SK-N-SH (cell line): ENCODE measurements at regions not wholly inside any gene's neighbourhood (a gene's known extent, or its start where the extent isn't known, plus 50 kb on each side); places are given as distances from the start of the nearest gene placed in this dataset.

ENCODE experiments used
- CTCF ChIA-PET: fragments of 300-600, 350-600 bp; formaldehyde crosslinking; extraction: SDS; loops from one replicate; lab custom pipeline; 2021; lab: Yijun Ruan, JAX
- POLR2A ChIA-PET: fragments of 350-600 bp; sonication (Branson Sonifier 250); formaldehyde crosslinking; extraction: SDS; loops from one replicate; lab custom pipeline; 2020; ENCODE audit warnings: antibody characterized with exemption, inconsistent platforms; lab: Yijun Ruan, JAX
- DNase-seq: peaks from one replicate; pipeline ENCODE4 v3.0.0; 2012
- H2AFZ ChIP-seq: fragments of 200-600 bp; sonication (generic); 2 replicates; pipeline ENCODE4 v1.8.1; 2016; ENCODE audit warnings: antibody characterized with exemption, mild to moderate bottlenecking, low read depth
- H3F3A ChIP-seq: fragments of 200-600 bp; sonication (generic); replicated peaks from 2 replicates; pipeline ENCODE3; 2016; ENCODE audit warnings: antibody characterized with exemption, mild to moderate bottlenecking; ENCODE audit not compliant: insufficient read depth
- H3K27ac ChIP-seq, 2 experiments: fragments of 200-500 bp in 1 of 2; fragments of 200-600 bp in 1 of 2; sonication (Bioruptor generic) in 1 of 2; sonication (generic), shearing (Covaris generic) in 1 of 2; 2 replicates each; pipeline versions ENCODE4 v1.5.1 to v1.6.1; 2014 to 2016; ENCODE audit warnings: low read depth in 2 of 2, inconsistent platforms in 1 of 2, low read length in 1 of 2, mild to moderate bottlenecking in 1 of 2, mixed read lengths in 1 of 2
- H3K27me3 ChIP-seq: fragments of 200-600 bp; sonication (generic), shearing (Covaris generic); 2 replicates; pipeline ENCODE4 v1.6.1; 2016; ENCODE audit warnings: mixed run types; ENCODE audit not compliant: insufficient read depth
- H3K36me3 ChIP-seq, 2 experiments: fragments of 200-500 bp in 1 of 2; fragments of 200-600 bp in 1 of 2; sonication (Bioruptor generic) in 1 of 2; sonication (generic) in 1 of 2; replicated peaks in 1 of 2; 2 replicates each; pipeline versions ENCODE3 to v1.5.1; 2014 to 2016; ENCODE audit warnings: low read length in 1 of 2, mild to moderate bottlenecking in 1 of 2; ENCODE audit not compliant: insufficient read depth in 2 of 2, control insufficient read depth in 1 of 2
- H3K4me1 ChIP-seq, 2 experiments: fragments of 200-500 bp in 1 of 2; fragments of 200-600 bp in 1 of 2; sonication (Bioruptor generic) in 1 of 2; sonication (generic), shearing (Covaris generic) in 1 of 2; 2 replicates each; pipeline versions ENCODE4 v1.5.1 to v1.6.1; 2014 to 2016; ENCODE audit warnings: low read depth in 1 of 2, low read length in 1 of 2, mixed run types in 1 of 2; ENCODE audit not compliant: insufficient read depth in 2 of 2, control insufficient read depth in 1 of 2
- H3K4me2 ChIP-seq: fragments of 200-600 bp; sonication (generic), shearing (Covaris generic); 2 replicates; pipeline ENCODE4 v1.6.1; 2017; ENCODE audit warnings: mixed run types
- H3K4me3 ChIP-seq, 2 experiments: fragments of 200-500 bp in 1 of 2; fragments of 200-600 bp in 1 of 2; sonication (Bioruptor generic) in 1 of 2; sonication (generic), shearing (Covaris generic) in 1 of 2; 2 replicates each; pipeline versions ENCODE4 v1.5.1 to v1.8.1; 2014 to 2016; ENCODE audit warnings: low read depth in 2 of 2, inconsistent platforms in 1 of 2, low read length in 1 of 2, mild to moderate bottlenecking in 1 of 2, mixed read lengths in 1 of 2, moderate library complexity in 1 of 2
- H3K79me2 ChIP-seq: fragments of 200-600 bp; sonication (generic); 2 replicates; pipeline ENCODE4 v1.8.1; 2017; ENCODE audit warnings: mild to moderate bottlenecking; ENCODE audit not compliant: insufficient read depth
- H3K9ac ChIP-seq: fragments of 200-600 bp; sonication (generic); 2 replicates; pipeline ENCODE4 v1.6.1; 2017; ENCODE audit warnings: mixed run types
- H3K9me2 ChIP-seq: fragments of 200-600 bp; sonication (generic); 2 replicates; pipeline ENCODE4 v1.6.1; 2017; ENCODE audit warnings: mixed run types
- H3K9me3 ChIP-seq: fragments of 200-600 bp; sonication (generic); 2 replicates; pipeline ENCODE4 v1.6.1; 2017; ENCODE audit warnings: mixed run types, mild to moderate bottlenecking, moderate library complexity
- H4K20me1 ChIP-seq: fragments of 200-600 bp; sonication (generic); 2 replicates; pipeline ENCODE4 v1.6.1; 2017; ENCODE audit warnings: mild to moderate bottlenecking, mixed run types; ENCODE audit not compliant: insufficient read depth
- CTCF ChIP-seq: fragments of 200-600 bp; sonication (generic); IDR thresholded peaks from 2 replicates; pipeline ENCODE4 v1.6.1; 2017; ENCODE audit warnings: antibody characterized with exemption, mild to moderate bottlenecking, moderate library complexity
- EP300 ChIP-seq, 2 experiments: IDR thresholded peaks; 2 replicates each; pipeline versions ENCODE4 v1.4.0 to v1.6.1; 2012; ENCODE audit warnings: borderline replicate concordance in 1 of 2, low read depth in 1 of 2, low read length in 1 of 2
- EZH2phosphoT487 ChIP-seq: fragments of 200-600 bp; sonication (generic); IDR thresholded peaks from 2 replicates; pipeline ENCODE4 v1.6.1; 2017; ENCODE audit warnings: low read depth, mixed run types, mild to moderate bottlenecking, antibody characterized with exemption, moderate library complexity, borderline replicate concordance
- FOSL2 ChIP-seq: IDR thresholded peaks from 2 replicates; pipeline ENCODE4 v1.4.0; 2012; ENCODE audit warnings: low read depth, mild to moderate bottlenecking, moderate library complexity, borderline replicate concordance
- FOXJ3 ChIP-seq: sonication (generic); formaldehyde crosslinking; IDR thresholded peaks from 2 replicates; pipeline ENCODE4 v1.5.1; 2020; ENCODE audit warnings: mild to moderate bottlenecking, missing genetic modification reagents
- IRF3 ChIP-seq: fragments of 150-350 bp; IDR thresholded peaks from 2 replicates; pipeline ENCODE4 v1.6.1; 2016; ENCODE audit warnings: mild to moderate bottlenecking, low read depth, low read length
- JUND ChIP-seq: IDR thresholded peaks from 2 replicates; pipeline ENCODE4 v1.4.0; 2012
- NFIC ChIP-seq: IDR thresholded peaks from 2 replicates; pipeline ENCODE4 v1.4.0; 2012; ENCODE audit warnings: borderline replicate concordance
- RAD21 ChIP-seq: IDR thresholded peaks from 2 replicates; pipeline ENCODE4 v1.6.1; 2012; ENCODE audit warnings: mild to moderate bottlenecking, low read length
- RFX5 ChIP-seq: IDR thresholded peaks from 2 replicates; pipeline ENCODE4 v1.6.1; 2012; ENCODE audit warnings: mild to moderate bottlenecking, improper control_type of control experiment, low read length
- SIN3A ChIP-seq: IDR thresholded peaks from 2 replicates; pipeline ENCODE4 v1.6.1; 2012; ENCODE audit warnings: low read depth, mild to moderate bottlenecking, low read length, moderate library complexity, borderline replicate concordance
- SMC3 ChIP-seq: IDR thresholded peaks from 2 replicates; pipeline ENCODE4 v1.6.1; 2012; ENCODE audit warnings: low read depth, low read length, improper control_type of control experiment
- TAF1 ChIP-seq: IDR thresholded peaks from 2 replicates; pipeline ENCODE4 v1.6.1; 2012; ENCODE audit warnings: low read depth, mild to moderate bottlenecking, low read length, moderate library complexity, borderline replicate concordance
- USF1 ChIP-seq: IDR thresholded peaks from 2 replicates; pipeline ENCODE4 v1.4.0; 2012; ENCODE audit warnings: low read depth, borderline replicate concordance
- YY1 ChIP-seq: IDR thresholded peaks from 2 replicates; pipeline ENCODE4 v1.4.0; 2012; ENCODE audit warnings: low read depth, mild to moderate bottlenecking
- WGBS: methylation state at CpG from one replicate; pipeline ENCODE4 v1.1.6; 2017; ENCODE audit warnings: low lambda C conversion rate; 5-methylcytosine and 5-hydroxymethylcytosine counted together

- Histone ChIP-seq H3K36me3 (no peaks in the 10 kb centered on the region), H3K4me3 (no peak overlapping the region), H3K9me2 (no peaks in the 10 kb centered on the region), H3K79me2 (no peaks in the 10 kb centered on the region), H3K4me1 (no peaks in the 10 kb centered on the region), H3F3A (no peaks in the 10 kb centered on the region), H4K20me1 (no peaks in the 10 kb centered on the region), H3K27ac (no peak overlapping the region), H3K4me2 (no peak overlapping the region), H3K9me3 (no peaks in the 10 kb centered on the region), H2AFZ (no peak overlapping the region), H3K27me3 (0 out of 2 replicates have a peak, but pooled peaks cover 4% of the 10 kb centered on the region), H3K9ac (no peak overlapping the region)
- DNase-seq = no peak
- POLR2A ChIA-PET = no interaction called here
- 4% methylated on average over 2 of the region's 2 CpGs for WGBS
- CTCF ChIA-PET = no interaction called here
- no peak for TF ChIP-seq SMC3
- TF ChIP-seq RAD21 = no peak
- no peak for TF ChIP-seq TAF1
- TF ChIP-seq USF1 = no peak
- TF ChIP-seq IRF3 = no peak
- no peak for TF ChIP-seq EP300 (IDR thresholded peaks at IDR 0.05; ENCODE audit: borderline replicate concordance in 1 of 2, low read depth in 1 of 2, low read length in 1 of 2)
- no peak for TF ChIP-seq EZH2phosphoT487
- TF ChIP-seq YY1 = no peak
- no peak for TF ChIP-seq FOSL2
- no peak for TF ChIP-seq FOXJ3 (CRISPR knock-in tag)
- no peak for TF ChIP-seq RFX5
- no peak for TF ChIP-seq NFIC
- TF ChIP-seq JUND = no peak
These were observed 445.7 kb downstream of the DAD1 start for GRCh38 chr14:22143363-22143762.

- TF ChIP-seq YY1 = no peak
- no peak for TF ChIP-seq SIN3A
- no peak for TF ChIP-seq CTCF
- Histone ChIP-seq H3K27ac (no peak overlapping the region), H3F3A (no peaks in the 10 kb centered on the region), H3K36me3 (no peaks in the 10 kb centered on the region), H3K27me3 (no peaks in the 10 kb centered on the region), H3K79me2 (no peaks in the 10 kb centered on the region), H3K4me1 (no peaks in the 10 kb centered on the region), H2AFZ (no peak overlapping the region), H3K4me3 (no peak overlapping the region), H3K4me2 (no peak overlapping the region), H4K20me1 (no peaks in the 10 kb centered on the region), H3K9me2 (no peaks in the 10 kb centered on the region), H3K9ac (no peak overlapping the region), H3K9me3 (no peaks in the 10 kb centered on the region)
- ChIA-PET CTCF (no interaction called here), POLR2A (no interaction called here)
- no peak for DNase-seq
- WGBS = 4% methylated on average over 4 of the region's 4 CpGs
These were observed 448.4 kb downstream of the DAD1 start for GRCh38 chr14:22140633-22141032.
